CD4-positive, alpha-beta T cell treated with Interleukin-1 beta for 1 hour (primary cell): ENCODE measurements at regions not wholly inside any gene's neighbourhood (a gene's known extent, or its start where the extent isn't known, plus 50 kb on each side); places are given as distances from the start of the nearest gene placed in this dataset.

Experiments used
- DNase-seq, 2 donors: peaks; one replicate each; pipeline ENCODE4 v3.0.0-alpha.2; 2020 to 2022

DNA sequence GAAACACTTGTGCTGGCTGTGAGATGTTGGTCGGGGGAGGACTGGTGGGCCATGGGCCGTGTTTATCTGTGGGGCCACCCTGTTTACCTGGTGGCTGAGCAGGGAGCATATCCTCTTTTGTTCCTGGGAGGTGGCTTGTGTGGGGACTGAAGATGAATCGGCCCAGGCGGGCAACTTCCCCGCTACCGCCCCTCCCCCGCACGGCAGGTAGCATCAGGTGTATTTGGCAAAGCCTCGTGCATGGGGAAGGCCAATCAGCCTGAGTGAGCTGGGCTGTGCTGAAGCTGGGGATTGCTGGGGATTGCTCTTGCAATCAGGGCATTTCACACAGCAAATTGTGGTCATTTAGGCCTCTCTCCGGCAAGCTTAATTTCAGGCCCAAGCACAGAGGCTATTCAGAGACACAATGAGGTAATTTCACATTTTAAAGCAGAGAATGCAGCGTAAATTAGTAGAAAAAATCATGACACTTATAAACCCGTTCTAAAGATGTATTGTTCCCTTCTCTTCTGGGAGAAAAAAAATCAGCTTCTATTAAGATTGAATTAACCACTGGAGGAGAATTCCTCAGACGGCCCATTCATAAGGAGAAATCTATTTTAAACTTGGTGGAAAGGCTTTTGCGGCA is 197.7 kb upstream of the POU3F1 start:
- no peak for DNase-seq

- no peak for DNase-seq
Observed at GRCh38 chr1:38243106-38243505, 196.5 kb upstream of the POU3F1 start.

- DNase-seq: no peak
Observed at GRCh38 chr1:38242506-38242905, 195.9 kb upstream of the POU3F1 start.

DNA sequence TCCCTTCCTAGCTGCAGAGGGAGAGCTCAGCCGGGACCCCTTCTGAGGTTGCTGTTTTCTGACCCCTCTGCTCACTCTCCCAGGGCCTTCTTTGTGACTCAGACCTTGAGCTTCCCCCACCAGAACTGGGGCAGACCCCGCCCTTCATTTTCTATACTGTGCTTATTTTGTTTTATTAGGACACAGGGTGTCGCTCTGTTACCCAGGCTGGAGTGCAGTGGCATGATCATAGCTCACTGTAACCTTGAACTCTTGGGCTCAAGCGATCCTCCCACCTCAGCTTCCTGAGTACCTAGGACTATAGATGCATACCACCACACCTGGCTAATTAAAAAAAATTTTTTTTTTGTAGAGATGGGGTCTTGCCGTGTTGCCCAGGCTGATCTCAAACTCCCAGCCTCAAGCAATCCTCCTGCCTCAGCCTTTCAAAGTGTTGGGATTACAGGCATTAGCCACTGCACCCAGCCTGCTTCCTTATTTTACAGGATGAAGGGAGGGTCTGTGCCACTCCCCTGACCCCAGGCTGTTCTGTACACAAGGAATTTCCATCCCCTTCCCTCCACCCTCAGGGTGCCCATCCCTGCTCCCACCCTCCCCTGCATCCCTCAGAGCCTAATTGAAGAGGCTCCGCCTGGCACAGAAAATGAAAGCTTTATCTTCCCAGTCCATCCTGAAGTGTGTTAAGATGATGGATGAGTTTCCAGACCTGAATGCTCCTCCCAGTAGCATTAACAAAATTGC is 195.2 kb upstream of the POU3F1 start:
- no peak for DNase-seq

DNA sequence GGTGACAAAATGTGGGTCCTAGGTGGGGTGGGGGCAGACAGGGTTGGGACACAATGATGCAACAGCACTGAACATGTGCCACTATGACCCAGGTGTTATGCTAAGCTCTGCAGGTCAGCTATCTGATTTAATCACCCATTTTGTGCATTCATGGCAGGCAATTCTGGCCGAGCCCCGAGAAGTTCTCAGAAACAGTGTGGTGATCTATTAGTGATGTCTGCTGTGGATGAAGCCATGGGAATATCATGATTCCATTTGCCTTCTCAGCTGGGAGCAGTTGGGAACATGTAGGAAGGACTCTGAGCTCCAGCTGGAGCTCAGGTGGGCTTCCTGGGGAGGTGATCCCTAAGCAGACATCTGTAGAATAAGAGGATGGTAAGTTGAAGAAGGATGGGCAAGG is 194.0 kb upstream of the POU3F1 start:
- DNase-seq: no peak

- no peak for DNase-seq
Observed at GRCh38 chr1:38239258-38239835, 192.8 kb upstream of the POU3F1 start.

GRCh38 chr1:38238294-38238693 is 191.7 kb upstream of the POU3F1 start:
- no peak for DNase-seq

DNA sequence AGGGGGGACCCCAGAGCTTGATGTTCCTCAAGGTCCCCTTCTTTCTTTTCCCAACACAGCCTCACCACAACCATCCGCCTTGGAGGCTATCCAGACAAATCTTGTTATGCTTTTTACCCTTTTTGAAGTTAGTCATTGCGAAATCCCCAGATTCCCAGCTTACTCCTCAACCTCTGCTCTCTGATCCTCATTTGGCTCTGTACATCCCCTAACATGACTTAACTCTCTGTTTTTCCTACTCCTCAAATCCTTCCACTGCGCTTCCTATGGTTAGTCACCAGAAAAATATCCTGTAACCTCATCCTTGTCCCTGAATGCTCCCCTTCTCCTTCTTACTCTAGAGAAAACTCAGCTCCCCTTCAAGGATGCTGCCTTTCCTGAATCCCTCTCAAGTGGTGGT is 189.1 kb upstream of the POU3F1 start:
- no peak for DNase-seq

DNA sequence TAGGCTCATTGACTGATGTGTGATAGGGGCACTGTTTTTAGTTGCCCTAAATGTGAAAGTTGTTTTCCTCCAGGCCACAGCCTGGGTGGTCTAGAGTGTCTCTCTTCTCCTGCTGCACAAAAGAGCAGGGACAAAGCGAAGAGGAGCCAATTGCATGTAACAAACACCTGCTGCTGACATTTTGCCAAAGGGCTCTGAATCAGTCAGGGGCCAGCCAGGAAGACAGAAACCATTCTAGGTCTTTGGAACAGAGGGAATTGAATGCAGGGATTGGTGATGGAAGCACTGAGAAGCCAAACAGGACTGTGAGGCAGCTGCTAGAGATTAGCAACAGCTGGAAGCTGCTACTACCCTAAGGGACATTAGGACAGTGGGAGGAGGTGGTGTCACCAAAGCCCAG is 185.3 kb upstream of the POU3F1 start:
- no peak for DNase-seq

DNA sequence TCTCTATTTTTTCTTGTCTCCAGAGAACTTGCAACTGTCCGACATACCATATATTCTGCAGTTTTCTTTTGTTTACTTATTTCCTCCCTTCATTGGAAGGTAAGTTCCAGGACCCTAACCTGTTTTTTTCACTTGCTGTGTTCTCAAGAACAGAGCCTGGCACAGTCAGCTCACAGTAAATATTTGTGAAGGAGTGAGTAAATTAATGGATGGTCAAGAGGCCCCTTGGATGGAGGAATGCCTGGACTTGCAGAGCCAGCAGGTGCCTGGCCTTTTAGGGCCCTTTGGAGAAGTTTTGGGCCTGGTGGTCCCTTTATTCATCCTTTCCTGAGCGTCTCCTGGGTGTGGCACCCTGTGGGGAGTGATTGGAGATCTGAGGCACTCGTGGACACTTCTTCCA is 182.1 kb upstream of the POU3F1 start:
- DNase-seq: no peak

DNA sequence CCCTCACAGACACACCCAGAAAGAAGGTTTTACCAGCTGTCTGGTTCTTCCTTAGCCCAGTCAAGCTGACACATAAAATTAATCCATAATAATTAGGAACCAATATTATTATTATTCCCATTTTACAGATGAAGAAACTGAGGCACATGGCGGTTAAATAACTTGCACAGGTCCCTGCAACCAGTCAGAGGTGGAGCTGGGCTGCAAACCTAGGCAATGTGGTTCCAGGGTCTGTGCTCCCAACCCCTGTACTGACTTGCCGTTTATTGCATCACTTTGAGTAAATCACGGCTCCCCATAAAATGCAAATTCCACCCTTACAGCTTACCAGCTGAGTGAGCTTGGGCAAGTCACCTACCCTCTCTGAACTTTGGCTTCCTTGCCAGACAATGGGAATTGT is 179.2 kb upstream of the POU3F1 start:
- DNase-seq: no peak

DNA sequence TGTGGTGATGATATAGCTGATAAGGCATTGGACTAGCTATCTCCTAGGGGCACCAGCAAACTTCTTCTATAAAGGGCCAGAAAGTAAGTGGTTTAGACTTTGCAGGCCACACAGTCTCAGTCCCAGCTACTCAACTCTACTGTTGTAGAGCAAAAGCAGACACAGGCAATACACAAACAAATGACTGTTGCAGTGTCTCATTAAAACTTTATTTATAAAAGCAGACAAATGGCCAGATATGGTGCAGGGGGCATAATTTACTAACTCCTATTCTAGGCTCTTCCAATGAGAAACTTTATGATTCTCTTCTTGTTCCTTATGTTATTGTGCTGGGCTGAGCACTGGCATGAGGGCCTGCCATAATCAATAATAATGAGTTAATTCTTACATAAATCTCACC is 176.8 kb upstream of the POU3F1 start:
- no peak for DNase-seq

GRCh38 chr1:38222891-38223290 is 176.3 kb upstream of the POU3F1 start:
- no peak for DNase-seq

- no peak for DNase-seq
Observed at GRCh38 chr1:38221006-38221649, 174.5 kb upstream of the POU3F1 start.

- DNase-seq: no peak
Observed at GRCh38 chr1:38217316-38217715, 170.7 kb upstream of the POU3F1 start.

GRCh38 chr1:38213646-38214434 is 167.2 kb upstream of the POU3F1 start:
- DNase-seq: no peak

- no peak for DNase-seq
Observed at GRCh38 chr1:38210895-38211177, 164.2 kb upstream of the POU3F1 start.

GRCh38 chr1:38210021-38210894 is 163.7 kb upstream of the POU3F1 start:
- DNase-seq: no peak

DNA sequence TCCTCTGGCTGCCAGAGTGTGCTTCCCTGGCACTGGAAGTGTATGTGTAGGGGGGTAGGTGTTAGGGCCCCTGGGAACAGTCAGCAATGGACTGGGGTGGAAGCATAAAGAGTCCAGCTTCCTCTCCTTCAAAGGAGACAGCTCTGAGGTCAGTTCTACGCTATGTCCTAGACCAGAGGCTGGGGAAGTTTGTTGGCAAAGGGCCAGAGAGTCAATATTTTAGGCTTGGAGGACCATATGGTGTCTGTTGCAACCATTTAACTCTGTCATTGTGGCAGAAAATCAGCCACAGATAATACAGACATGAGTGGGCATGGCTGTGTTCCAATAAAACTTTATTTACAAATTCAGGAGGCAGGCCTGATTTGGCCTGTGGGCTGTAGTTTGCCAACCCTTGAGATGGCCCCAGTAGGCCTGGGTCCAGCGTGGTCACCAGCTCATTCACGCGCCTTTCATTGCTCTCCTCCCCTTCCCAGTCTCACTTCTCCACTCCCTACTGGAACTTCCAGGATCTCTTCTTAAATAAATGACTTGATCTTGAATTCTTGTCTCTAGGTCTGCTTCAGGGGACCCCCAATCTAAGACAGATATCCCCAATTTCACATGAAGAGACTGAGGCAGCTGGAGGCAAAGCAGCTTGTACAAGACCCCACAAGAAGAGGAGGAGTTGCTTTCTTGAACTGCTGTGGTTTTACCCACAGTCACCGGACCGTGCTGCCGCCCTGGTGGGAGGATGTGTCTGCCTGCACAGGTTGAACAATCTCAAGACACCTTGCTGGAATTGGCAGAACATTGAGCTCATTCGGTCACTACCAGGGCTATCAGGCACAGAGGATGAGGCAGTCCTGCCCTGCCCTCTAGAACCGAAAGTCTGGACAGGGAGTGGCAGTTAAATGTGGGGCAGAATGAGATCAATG is 162.4 kb upstream of the POU3F1 start:
- no peak for DNase-seq

DNA sequence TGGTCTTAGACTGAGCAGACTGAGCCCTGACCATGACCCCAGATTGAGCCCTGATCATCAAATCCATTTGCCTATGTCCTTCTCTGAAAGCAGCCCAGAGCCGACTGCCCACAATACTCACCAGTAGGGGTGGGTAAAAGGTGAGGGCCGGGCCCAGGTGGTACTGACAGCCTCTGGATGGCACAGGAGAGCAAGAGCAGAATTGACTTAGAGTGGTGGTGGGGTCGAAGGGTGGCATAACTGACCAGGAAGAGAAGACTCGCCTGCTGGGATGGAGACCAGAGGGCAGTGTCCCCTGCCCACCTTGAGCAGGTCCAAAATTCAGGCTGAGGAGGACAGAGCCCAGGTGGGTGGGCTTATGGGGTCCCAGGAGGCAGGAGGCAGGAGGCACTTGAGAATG is 161.3 kb upstream of the POU3F1 start:
- DNase-seq: no peak

GRCh38 chr1:38207275-38207674 is 160.7 kb upstream of the POU3F1 start:
- DNase-seq: no peak
